NOMO-1 (cell line): ENCODE measurements at regions not wholly inside any gene's neighbourhood (a gene's known extent, or its start where the extent isn't known, plus 50 kb on each side); places are given as distances from the start of the nearest gene placed in this dataset.
A peak's percentile ranks its signal among the peaks of the same experiment; 100 is the strongest.

Experiments
- DNase-seq, 2 experiments: peaks; one replicate each; lab custom pipeline; 2025; ENCODE audit not compliant: unreplicated experiment in 2 of 2; lab: John Stamatoyannopoulos, UW

GRCh38 chr13:104137416-104137815 lies 1071.2 kb upstream of the SLC10A2 start:
- DNase-seq = no peak

DNA sequence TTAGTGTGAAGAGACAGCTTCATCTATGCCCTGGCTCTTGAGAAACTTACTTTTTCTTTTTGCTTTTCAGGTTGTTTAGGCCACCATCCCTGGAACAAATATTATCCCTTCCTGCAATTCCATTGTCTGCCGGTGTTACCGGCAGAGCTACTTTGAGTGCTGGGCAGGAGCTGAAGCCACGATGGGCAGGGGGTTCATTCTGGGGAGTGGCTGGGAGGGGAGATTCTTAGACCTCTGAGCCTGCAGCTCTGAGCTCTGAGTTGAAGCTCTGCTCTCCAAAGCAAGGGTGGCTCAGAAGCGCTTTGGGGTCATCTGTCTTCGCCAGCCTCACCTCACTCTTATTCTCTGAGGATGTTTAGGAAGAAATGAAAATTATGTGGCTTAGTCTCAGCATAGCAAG lies 1066.6 kb upstream of the SLC10A2 start:
- DNase-seq = no peak

- peak in 1 of 2 experiments; percentile 52 for DNase-seq
These were observed 1047.9 kb upstream of the SLC10A2 start for GRCh38 chr13:104114101-104114500.

DNA sequence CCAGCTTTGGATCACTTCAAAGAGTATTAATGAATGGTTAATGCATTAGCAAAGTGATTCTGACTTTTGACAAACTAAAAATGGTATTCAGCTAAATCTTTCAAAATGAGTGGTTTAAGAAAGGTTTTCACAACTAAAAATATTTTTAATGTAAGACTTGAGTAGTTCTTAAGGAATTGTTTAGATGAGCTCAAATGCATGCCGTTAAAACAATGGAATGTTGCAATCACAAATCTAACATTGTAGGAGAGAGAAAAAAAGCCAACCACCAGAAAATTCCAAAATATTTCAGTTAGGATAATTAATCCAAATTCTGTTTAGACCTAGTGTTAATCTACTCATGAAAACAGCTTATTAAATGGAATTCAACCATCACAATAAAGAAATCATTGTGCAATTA lies 1044.8 kb upstream of the SLC10A2 start:
- no peak for DNase-seq

DNA sequence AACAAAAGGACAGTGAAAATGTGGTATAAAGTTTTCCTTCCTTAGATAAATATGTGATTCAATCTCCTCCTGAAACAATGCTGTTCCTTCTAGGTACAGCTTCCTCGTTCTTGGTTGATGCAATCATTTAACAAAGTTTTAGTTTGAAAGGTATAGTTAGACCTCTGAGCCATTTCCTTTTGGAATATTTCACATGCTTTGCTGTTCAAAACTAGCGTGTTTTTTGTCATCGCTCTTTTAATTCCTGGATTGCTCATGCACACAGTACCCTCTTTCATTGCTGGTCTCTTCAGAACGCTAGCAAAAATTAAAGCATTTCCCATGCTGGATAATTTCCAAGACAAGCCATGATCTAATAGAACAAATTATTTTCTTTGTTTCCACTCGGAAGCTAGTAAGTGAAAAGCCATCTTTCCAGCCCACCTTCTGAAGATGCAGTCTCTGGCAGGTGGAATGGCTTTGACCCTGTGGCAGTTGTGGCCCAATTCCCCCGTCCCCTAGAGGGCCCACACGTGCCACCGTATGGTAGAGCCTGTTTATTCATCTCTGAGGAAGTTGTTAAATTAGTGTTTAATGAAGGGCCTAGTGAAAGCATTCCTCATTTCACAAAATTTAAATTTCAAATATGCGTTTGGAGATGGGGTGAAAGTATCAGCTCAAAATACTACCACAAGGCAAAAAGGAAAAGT lies 1040.6 kb upstream of the SLC10A2 start:
- no peak for DNase-seq

GRCh38 chr13:104105418-104106355 lies 1039.5 kb upstream of the SLC10A2 start:
- DNase-seq = no peak

DNA sequence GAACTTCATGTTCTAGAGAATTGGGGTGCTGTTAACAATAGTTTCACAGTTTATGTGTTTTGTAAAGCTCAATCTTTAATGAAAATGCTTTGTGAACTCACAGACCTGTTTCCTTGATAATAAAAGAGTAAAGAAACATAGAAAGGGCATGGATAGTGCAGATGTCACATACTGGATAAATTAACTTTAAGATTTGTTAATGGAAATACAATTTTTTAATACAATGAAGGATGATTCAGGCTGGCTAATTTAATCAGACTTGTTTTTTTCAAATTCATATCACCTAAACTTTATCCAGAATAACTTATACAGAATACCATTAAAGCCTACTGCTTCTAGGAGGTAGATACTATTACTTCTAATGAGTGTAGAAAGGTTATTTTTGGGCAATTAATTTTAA lies 1033.5 kb upstream of the SLC10A2 start:
- DNase-seq = no peak

DNA sequence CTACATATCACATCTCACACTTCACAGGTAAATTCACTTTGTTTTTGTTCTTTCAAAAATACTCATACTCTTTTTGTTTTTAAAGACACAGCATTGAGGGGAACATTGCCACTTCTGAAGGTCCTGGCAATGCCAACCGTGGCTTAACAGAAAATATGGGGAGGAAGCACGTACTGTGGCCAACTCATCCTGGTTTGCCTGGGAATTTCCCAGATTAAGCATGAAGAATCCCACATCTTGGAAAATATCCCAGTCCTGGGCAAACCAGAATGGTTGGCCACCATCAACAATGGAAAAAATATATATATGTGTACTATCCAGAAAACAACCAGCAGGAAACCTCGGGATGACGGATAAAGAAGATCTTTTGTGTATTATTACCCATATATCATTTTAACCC lies 1032.2 kb upstream of the SLC10A2 start:
- no peak for DNase-seq

DNA sequence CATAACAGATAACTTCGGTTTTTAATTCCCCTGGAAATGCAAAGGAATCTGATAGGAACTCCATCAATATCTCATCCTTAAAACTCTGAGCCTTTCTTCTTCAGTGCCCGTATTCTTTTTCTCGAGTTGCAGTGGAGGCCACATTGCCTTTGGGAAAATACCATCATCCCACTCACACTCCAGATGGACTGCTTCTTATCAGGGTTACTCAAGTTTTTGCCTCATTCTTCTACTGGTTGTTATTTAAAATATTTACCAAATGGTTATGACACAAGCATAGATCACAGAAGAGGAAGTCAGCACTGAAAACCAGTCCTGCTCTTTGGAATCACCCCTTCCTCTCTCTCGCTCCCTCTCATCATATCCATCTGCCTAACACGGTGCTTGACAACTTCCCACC lies 1020.5 kb upstream of the SLC10A2 start:
- no peak for DNase-seq

GRCh38 chr13:104086210-104086609 lies 1020.0 kb upstream of the SLC10A2 start:
- no peak for DNase-seq

- DNase-seq = no peak
These were observed 1019.4 kb upstream of the SLC10A2 start for GRCh38 chr13:104085611-104086010.

DNA sequence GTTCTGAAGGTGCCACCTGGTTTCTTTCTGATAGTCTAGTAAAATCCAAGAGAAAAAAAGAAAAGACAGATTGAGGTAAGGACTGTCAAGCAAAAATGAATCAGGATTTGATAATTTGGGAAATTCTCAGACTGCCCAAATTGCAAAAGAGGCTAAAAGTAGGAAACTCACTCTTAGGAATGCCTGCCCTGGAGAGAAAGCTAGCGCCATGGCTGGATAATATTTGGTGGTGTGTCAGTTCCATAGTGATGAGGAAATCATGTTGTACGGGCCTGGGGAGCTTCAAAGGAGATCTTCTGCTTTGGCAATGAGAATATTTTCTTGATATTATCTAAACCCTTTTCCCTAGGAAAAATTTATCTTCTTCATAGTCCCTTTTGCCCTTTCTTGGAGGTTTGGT lies 1008.1 kb upstream of the SLC10A2 start:
- DNase-seq = no peak

GRCh38 chr13:104071806-104072205 lies 1005.6 kb upstream of the SLC10A2 start:
- no peak for DNase-seq

GRCh38 chr13:104065328-104065727 lies 999.1 kb upstream of the SLC10A2 start:
- DNase-seq = no peak

DNA sequence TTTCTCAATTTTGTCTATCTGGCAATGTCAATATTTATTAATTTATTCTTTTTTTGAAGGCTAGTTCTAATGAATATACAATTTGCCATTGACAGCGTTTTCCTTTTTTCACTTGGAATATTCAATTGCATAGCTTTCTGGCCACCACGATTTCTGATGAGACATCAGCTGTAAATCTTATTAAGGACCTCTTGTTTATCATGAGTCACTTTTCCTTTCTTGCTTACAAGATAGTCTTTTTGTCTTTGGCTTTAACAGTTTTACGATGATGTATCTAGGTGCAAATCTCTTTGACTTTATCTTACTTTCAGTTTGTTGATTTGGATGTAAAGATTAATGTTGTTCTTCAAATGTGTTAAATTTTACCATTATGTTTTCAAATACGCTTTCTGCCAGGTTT lies 991.6 kb upstream of the SLC10A2 start:
- no peak for DNase-seq

DNA sequence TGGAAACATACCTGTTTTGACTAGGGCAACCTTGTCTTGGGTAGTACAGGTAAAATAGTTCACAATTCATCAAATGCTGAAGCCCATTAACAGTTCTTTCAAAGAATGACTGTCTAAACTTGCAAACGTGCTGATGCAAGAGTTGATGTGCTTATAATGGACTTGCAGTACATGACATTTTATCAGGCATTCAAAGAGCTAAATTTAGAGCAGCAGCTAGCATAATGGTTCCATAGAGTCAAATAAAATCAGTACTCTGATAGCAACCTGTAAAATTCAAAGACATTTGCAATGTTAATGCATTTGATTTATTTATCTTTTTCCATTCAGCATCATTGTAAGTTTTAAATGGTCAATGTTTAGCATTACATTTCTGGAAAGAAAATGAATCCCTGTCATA lies 979.7 kb upstream of the SLC10A2 start:
- no peak for DNase-seq

DNA sequence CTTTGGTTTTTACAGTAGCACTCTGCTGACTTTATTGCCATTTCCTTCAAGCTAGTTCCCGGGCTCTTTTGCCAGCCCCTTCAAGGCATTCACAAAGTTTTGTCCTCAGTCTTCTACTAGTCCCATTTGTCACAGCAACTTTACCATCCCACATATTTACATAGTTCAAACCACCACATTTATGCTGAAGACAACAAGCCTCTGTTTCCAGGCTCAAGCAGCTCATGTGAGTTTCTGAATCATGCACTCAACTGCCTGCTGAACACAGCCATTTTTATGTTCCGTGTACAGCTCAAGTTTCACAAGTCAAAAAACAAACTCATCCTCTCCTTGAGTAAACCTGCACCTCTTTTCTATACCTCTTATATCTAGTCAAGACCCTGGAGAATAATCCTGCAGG lies 977.0 kb upstream of the SLC10A2 start:
- no peak for DNase-seq

- DNase-seq = no peak
These were observed 968.7 kb upstream of the SLC10A2 start for GRCh38 chr13:104034891-104035290.

DNA sequence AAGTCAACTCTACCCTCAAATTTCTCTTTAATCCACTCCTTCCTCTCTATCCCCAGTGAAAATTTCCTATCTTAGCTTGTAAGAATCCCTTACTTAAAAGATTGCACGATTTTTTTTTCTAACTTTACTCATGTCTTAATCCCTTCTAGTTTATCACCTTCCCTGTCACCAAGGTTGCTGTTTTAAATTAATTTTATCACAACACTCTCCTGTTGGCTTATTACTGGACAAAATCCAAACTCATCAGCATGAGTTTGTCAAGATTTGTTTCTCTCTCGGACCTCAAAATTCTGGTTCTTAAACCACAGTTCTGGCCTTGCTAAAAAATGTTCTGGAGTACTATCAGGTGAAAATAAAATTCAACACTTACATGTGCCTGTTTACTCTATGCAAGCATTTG lies 959.1 kb upstream of the SLC10A2 start:
- no peak for DNase-seq

DNA sequence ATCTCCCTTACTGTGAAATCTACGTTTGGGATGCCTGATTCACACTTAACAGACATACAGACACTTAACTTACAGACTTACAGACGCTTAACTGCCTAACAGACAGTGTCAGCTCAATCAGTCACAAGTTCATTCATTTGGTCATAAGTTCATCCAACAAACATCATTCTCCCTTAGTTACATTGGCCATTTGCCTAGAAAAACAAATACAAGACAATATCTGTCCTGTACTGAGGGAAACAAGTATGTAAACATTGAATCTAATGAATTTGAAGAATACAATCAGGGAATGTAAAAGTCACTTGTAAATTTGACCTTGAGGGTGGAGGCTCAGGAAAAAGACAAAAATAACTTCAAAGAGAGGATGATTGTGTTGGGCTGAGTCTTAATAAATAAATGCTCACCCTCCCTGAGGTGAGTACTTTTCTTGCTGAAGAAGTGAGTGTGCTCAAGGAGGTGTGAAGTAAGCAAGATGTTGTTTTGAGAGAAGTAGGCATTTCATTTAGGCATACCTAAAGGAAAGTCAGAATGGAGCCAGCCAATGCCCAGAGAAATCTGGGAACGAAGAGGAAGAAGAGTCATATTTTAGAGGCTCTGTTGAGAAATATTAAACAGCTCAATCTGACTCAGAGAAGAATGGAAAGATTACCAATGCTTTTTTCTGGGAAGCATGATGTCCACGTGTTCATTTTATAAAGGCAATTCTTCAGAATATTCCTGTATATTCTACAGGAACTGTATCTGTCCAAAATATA lies 958.4 kb upstream of the SLC10A2 start:
- DNase-seq = no peak

DNA sequence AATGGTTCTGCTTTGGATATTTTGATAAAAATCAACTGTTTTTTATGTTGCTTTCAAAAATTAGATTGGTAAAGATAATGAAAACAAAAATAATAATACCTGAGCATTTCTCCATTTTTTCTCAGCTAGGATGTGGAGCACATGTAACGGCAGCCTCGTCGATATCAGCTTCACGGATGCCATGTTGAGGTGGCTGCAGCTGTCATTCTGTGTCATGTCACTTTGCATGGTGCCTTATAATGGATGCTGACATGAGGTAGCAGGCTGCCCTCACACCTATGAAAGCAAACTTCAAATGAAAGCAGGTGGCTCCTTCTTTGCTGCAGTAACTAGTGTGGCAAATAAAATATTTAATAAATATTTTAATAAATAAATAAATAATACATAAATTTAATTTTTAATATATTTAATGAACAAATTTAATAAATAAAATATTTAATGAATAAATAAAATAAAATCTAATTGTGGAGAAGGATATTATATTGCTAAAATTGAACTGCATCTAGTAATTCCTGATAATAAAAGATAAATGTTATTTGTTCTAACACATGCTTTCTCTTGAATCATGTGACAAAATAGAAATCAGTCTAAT lies 955.7 kb upstream of the SLC10A2 start:
- DNase-seq = no peak
